Activated naive CD8-positive, alpha-beta T cell treated with anti-CD3 and anti-CD28 coated beads for 36 hours (primary cell): ENCODE measurements at regions not wholly inside any gene's neighbourhood (a gene's known extent, or its start where the extent isn't known, plus 50 kb on each side); places are given as distances from the start of the nearest gene placed in this dataset.

Experiments used
- DNase-seq: peaks from one replicate; pipeline ENCODE4 v3.0.0; 2021
- H3K27ac Mint-ChIP-seq: one replicate; pipeline ENCODE4 v1.8.0; 2022; ENCODE audit warnings: mild to moderate bottlenecking, moderate library complexity, mixed read lengths
- H3K27me3 Mint-ChIP-seq: one replicate; pipeline ENCODE4 v1.8.0; 2022; ENCODE audit warnings: mild to moderate bottlenecking, mixed read lengths
- H3K36me3 Mint-ChIP-seq: one replicate; pipeline ENCODE4 v1.8.0; 2021; ENCODE audit warnings: mild to moderate bottlenecking, mixed read lengths
- H3K4me1 Mint-ChIP-seq: one replicate; pipeline ENCODE4 v1.8.0; 2021; ENCODE audit warnings: mixed read lengths
- H3K4me3 Mint-ChIP-seq: one replicate; pipeline ENCODE4 v1.8.0; 2022; ENCODE audit warnings: mild to moderate bottlenecking, moderate library complexity, mixed read lengths
- H3K9me3 Mint-ChIP-seq: one replicate; pipeline ENCODE4 v1.8.0; 2022; ENCODE audit warnings: mixed read lengths

- no peak for DNase-seq
Observed at GRCh38 chr1:244346972-244347618, 104.6 kb downstream of the ADSS2 start.

GRCh38 chr1:244347942-244348341, 103.8 kb downstream of the ADSS2 start:
- Mint-ChIP-seq H3K36me3 (no peaks in the 10 kb centered on the region), H3K4me1 (peaks cover 7% of the 10 kb centered on the region)

More at GRCh38 chr1:244346972-244347618, 104.6 kb downstream of the ADSS2 start:
- Mint-ChIP-seq H3K27me3 (peaks cover 16% of the 10 kb centered on the region), H3K4me3 (no peak overlapping the region), H3K36me3 (no peaks in the 10 kb centered on the region), H3K4me1 (peaks cover 7% of the 10 kb centered on the region), H3K9me3 (no peaks in the 10 kb centered on the region), H3K27ac (no peak overlapping the region)

GRCh38 chr1:244349103-244349531, 102.6 kb downstream of the ADSS2 start:
- Mint-ChIP-seq H3K4me1 (peaks cover 16% of the 10 kb centered on the region), H3K9me3 (no peaks in the 10 kb centered on the region), H3K27ac (no peak overlapping the region), H3K27me3 (peaks cover 16% of the 10 kb centered on the region), H3K4me3 (no peak overlapping the region), H3K36me3 (no peaks in the 10 kb centered on the region)
- no peak for DNase-seq

More at GRCh38 chr1:244347942-244348341, 103.8 kb downstream of the ADSS2 start:
- Mint-ChIP-seq H3K4me3 (no peak overlapping the region), H3K9me3 (no peaks in the 10 kb centered on the region), H3K27me3 (peaks cover 16% of the 10 kb centered on the region), H3K27ac (no peak overlapping the region)
- no peak for DNase-seq

GRCh38 chr1:244349581-244350001, 102.1 kb downstream of the ADSS2 start:
- Mint-ChIP-seq H3K27me3 (peaks cover 16% of the 10 kb centered on the region), H3K9me3 (no peaks in the 10 kb centered on the region), H3K36me3 (no peaks in the 10 kb centered on the region), H3K4me3 (no peak overlapping the region), H3K4me1 (peaks cover 16% of the 10 kb centered on the region), H3K27ac (no peak overlapping the region)
- DNase-seq: no peak

- no peak for DNase-seq
- peaks cover 16% of the 10 kb centered on the region for H3K27me3 Mint-ChIP-seq
- no peaks in the 10 kb centered on the region for H3K9me3 Mint-ChIP-seq
- peaks cover 16% of the 10 kb centered on the region for H3K4me1 Mint-ChIP-seq
- H3K27ac Mint-ChIP-seq: peak overlapping the region; percentile 5
- H3K4me3 Mint-ChIP-seq: no peak overlapping the region
- no peaks in the 10 kb centered on the region for H3K36me3 Mint-ChIP-seq
Observed at GRCh38 chr1:244350027-244350426, 101.7 kb downstream of the ADSS2 start.

GRCh38 chr1:244352156-244352830, 99.4 kb downstream of the ADSS2 start:
- Mint-ChIP-seq H3K9me3 (no peaks in the 10 kb centered on the region), H3K27me3 (peaks cover 16% of the 10 kb centered on the region), H3K27ac (no peak overlapping the region)

GRCh38 chr1:244353551-244354091, 98.1 kb downstream of the ADSS2 start:
- Mint-ChIP-seq H3K36me3 (no peaks in the 10 kb centered on the region), H3K27me3 (peaks cover 16% of the 10 kb centered on the region), H3K9me3 (no peaks in the 10 kb centered on the region), H3K4me3 (no peak overlapping the region), H3K4me1 (peaks cover 16% of the 10 kb centered on the region), H3K27ac (no peak overlapping the region)
- DNase-seq: peak; percentile 20

More at GRCh38 chr1:244352156-244352830, 99.4 kb downstream of the ADSS2 start:
- H3K4me3 Mint-ChIP-seq: no peak overlapping the region
- H3K36me3 Mint-ChIP-seq: no peaks in the 10 kb centered on the region
- DNase-seq: no peak
- H3K4me1 Mint-ChIP-seq: peaks cover 16% of the 10 kb centered on the region

GRCh38 chr1:244354810-244355278, 96.9 kb downstream of the ADSS2 start:
- no peaks in the 10 kb centered on the region for H3K9me3 Mint-ChIP-seq
- peaks cover 5% of the 10 kb centered on the region for H3K27me3 Mint-ChIP-seq
- H3K27ac Mint-ChIP-seq: no peak overlapping the region
- no peak for DNase-seq
- no peak overlapping the region for H3K4me3 Mint-ChIP-seq
- peaks cover 13% of the 10 kb centered on the region for H3K4me1 Mint-ChIP-seq
- no peaks in the 10 kb centered on the region for H3K36me3 Mint-ChIP-seq

- H3K4me1 Mint-ChIP-seq: peaks cover 9% of the 10 kb centered on the region
- H3K36me3 Mint-ChIP-seq: no peaks in the 10 kb centered on the region
- H3K27me3 Mint-ChIP-seq: peaks cover 2% of the 10 kb centered on the region
- DNase-seq: no peak
- H3K4me3 Mint-ChIP-seq: no peak overlapping the region
- no peak overlapping the region for H3K27ac Mint-ChIP-seq
- H3K9me3 Mint-ChIP-seq: no peaks in the 10 kb centered on the region
Observed at GRCh38 chr1:244356376-244356775, 95.3 kb downstream of the ADSS2 start.
